Neural progenitor cell (in vitro differentiated cells): ENCODE measurements at regions not wholly inside any gene's neighbourhood (a gene's known extent, or its start where the extent isn't known, plus 50 kb on each side); places are given as distances from the start of the nearest gene placed in this dataset.

Source experiments
- DNase-seq: peaks from one replicate; pipeline ENCODE4 v3.0.0-alpha.2; 2016; ENCODE audit warnings: low spot score
- H2AFZ ChIP-seq: fragments of 200-600 bp; sonication (generic); replicated peaks from 2 replicates; pipeline ENCODE4 v1.6.1; 2016; ENCODE audit warnings: antibody characterized with exemption
- H3F3A ChIP-seq: fragments of 200-600 bp; sonication (generic); 2 replicates; pipeline ENCODE4 v1.6.1; 2016; ENCODE audit warnings: antibody characterized with exemption, low read depth
- H3K27ac ChIP-seq: fragments of 200-600 bp; sonication (generic); 2 replicates; pipeline ENCODE4 v1.5.1; 2016; ENCODE audit warnings: mild to moderate bottlenecking
- H3K27me3 ChIP-seq: fragments of 200-600 bp; sonication (generic); 2 replicates; pipeline ENCODE4 v1.6.1; 2016; ENCODE audit warnings: mild to moderate bottlenecking, moderate library complexity
- H3K36me3 ChIP-seq: fragments of 200-600 bp; sonication (generic); 2 replicates; pipeline ENCODE4 v1.5.1; 2016
- H3K4me1 ChIP-seq: fragments of 200-600 bp; sonication (generic); 2 replicates; pipeline ENCODE4 v1.6.1; 2016; ENCODE audit warnings: mixed run types
- H3K4me2 ChIP-seq: fragments of 200-600 bp; sonication (generic); 2 replicates; pipeline ENCODE4 v1.6.1; 2016
- H3K4me3 ChIP-seq: fragments of 200-600 bp; sonication (generic); 2 replicates; pipeline ENCODE4 v1.5.1; 2016
- H3K79me2 ChIP-seq: fragments of 200-600 bp; sonication (generic); 2 replicates; pipeline ENCODE4 v1.6.1; 2016; ENCODE audit warnings: low read depth
- H3K9ac ChIP-seq: fragments of 200-600 bp; sonication (generic); 2 replicates; pipeline ENCODE4 v1.6.1; 2016
- H3K9me3 ChIP-seq: fragments of 200-600 bp; sonication (generic); 2 replicates; pipeline ENCODE4 v1.5.1; 2016; ENCODE audit warnings: low read depth
- H4K20me1 ChIP-seq: fragments of 200-600 bp; sonication (generic); 2 replicates; pipeline ENCODE4 v1.6.1; 2016; ENCODE audit warnings: low read depth
- H3K27ac Mint-ChIP-seq: 3 replicates; pipeline ENCODE4 v1.8.0; 2021; ENCODE audit warnings: mixed read lengths
- H3K27me3 Mint-ChIP-seq: 2 replicates; pipeline ENCODE4 v1.8.0; 2022; ENCODE audit warnings: low read depth, mild to moderate bottlenecking, inconsistent platforms, moderate library complexity, mixed read lengths; ENCODE audit not compliant: insufficient read depth
- H3K36me3 Mint-ChIP-seq: 3 replicates; pipeline ENCODE4 v1.8.0; 2021; ENCODE audit warnings: mixed read lengths
- H3K4me1 Mint-ChIP-seq: 3 replicates; pipeline ENCODE4 v1.8.0; 2021; ENCODE audit warnings: mixed read lengths
- H3K4me3 Mint-ChIP-seq: 3 replicates; pipeline ENCODE4 v1.8.0; 2021; ENCODE audit warnings: mild to moderate bottlenecking, moderate library complexity, mixed read lengths
- H3K9me3 Mint-ChIP-seq: 3 replicates; pipeline ENCODE4 v1.8.0; 2020; ENCODE audit warnings: mixed read lengths
- EZH2 ChIP-seq: fragments of 200-600 bp; sonication (generic); IDR thresholded peaks from 2 replicates; pipeline ENCODE4 v1.6.1; 2017; ENCODE audit warnings: antibody characterized with exemption, mild to moderate bottlenecking, moderate library complexity
- EZH2phosphoT487 ChIP-seq: fragments of 200-600 bp; sonication (generic); IDR thresholded peaks from 2 replicates; pipeline ENCODE4 v1.6.1; 2017; ENCODE audit warnings: antibody characterized with exemption
- TF ChIP-seq, protein P1 (sequence below): fragments of 200-600 bp; sonication (generic); IDR thresholded peaks from 2 replicates; pipeline ENCODE4 v1.5.1; 2017; ENCODE audit warnings: antibody characterized with exemption, mild to moderate bottlenecking

DNA sequence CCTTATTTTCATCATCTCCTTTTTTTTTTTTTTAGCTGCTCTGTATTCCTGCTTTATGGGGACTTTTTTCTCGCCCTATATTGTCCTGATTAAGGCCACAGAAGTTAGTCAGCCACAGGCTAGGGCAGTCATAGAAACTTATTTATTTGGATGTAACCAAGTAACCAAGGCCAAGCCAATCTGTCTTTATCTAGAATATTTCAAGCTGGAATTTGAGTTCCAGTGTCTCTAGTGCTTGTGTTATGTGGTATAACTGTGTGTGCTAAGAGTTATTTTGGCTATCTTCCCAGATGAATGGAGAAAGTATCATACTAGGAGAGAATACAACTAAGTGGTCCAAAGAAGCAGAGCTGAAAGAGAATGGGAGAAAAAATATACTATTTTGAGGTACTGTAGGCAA lies 751.5 kb downstream of the CBLN4 start:
- no peaks in the 10 kb centered on the region for H3F3A ChIP-seq
- no peak for DNase-seq
- no peaks in the 10 kb centered on the region for H3K27me3 Mint-ChIP-seq
- H3K27me3 ChIP-seq, result no peaks in the 10 kb centered on the region
- no peaks in the 10 kb centered on the region for H3K4me1 Mint-ChIP-seq
- H3K27ac ChIP-seq, result no peak overlapping the region
- TF ChIP-seq, protein P1, sequence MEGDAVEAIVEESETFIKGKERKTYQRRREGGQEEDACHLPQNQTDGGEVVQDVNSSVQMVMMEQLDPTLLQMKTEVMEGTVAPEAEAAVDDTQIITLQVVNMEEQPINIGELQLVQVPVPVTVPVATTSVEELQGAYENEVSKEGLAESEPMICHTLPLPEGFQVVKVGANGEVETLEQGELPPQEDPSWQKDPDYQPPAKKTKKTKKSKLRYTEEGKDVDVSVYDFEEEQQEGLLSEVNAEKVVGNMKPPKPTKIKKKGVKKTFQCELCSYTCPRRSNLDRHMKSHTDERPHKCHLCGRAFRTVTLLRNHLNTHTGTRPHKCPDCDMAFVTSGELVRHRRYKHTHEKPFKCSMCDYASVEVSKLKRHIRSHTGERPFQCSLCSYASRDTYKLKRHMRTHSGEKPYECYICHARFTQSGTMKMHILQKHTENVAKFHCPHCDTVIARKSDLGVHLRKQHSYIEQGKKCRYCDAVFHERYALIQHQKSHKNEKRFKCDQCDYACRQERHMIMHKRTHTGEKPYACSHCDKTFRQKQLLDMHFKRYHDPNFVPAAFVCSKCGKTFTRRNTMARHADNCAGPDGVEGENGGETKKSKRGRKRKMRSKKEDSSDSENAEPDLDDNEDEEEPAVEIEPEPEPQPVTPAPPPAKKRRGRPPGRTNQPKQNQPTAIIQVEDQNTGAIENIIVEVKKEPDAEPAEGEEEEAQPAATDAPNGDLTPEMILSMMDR, result no peak
- TF ChIP-seq EZH2, result no peak
- no peak for TF ChIP-seq EZH2phosphoT487
- no peaks in the 10 kb centered on the region for H3K4me1 ChIP-seq
- no peak overlapping the region for H2AFZ ChIP-seq
- H3K4me2 ChIP-seq, result no peak overlapping the region
- H3K27ac Mint-ChIP-seq, result no peak overlapping the region
- H3K36me3 Mint-ChIP-seq, result no peaks in the 10 kb centered on the region
- H3K36me3 ChIP-seq, result no peaks in the 10 kb centered on the region
- no peaks in the 10 kb centered on the region for H3K9me3 ChIP-seq
- no peaks in the 10 kb centered on the region for H4K20me1 ChIP-seq
- H3K79me2 ChIP-seq, result no peaks in the 10 kb centered on the region
- H3K9me3 Mint-ChIP-seq, result peaks cover 3% of the 10 kb centered on the region
- H3K4me3 ChIP-seq, result no peak overlapping the region
- no peak overlapping the region for H3K4me3 Mint-ChIP-seq
- H3K9ac ChIP-seq, result no peak overlapping the region

DNA sequence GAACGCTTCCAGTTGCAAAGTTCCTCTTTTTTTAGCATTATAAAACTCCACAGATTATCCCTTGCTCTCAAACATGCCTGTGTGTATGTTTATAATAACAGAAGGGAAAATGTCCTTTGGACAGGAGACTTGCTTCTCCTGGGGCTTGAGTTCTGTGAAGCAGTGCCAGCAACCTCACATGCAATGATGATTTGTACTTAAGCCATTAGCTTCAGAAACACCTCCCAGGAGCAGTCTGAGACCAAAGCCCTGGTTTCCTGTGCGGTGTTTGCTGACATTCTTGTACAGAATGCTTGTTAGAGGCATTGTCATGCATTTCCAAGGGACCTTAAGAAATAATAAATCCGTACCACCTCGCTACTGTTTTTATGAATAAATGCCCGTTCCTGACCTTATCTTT lies 752.8 kb downstream of the CBLN4 start:
- Histone ChIP-seq H3K36me3 (no peaks in the 10 kb centered on the region), H4K20me1 (no peaks in the 10 kb centered on the region), H3K9me3 (no peaks in the 10 kb centered on the region), H3K4me3 (no peak overlapping the region), H3F3A (no peaks in the 10 kb centered on the region), H3K9ac (no peak overlapping the region), H3K27ac (no peak overlapping the region), H3K27me3 (no peaks in the 10 kb centered on the region), H3K4me1 (no peaks in the 10 kb centered on the region), H3K79me2 (no peaks in the 10 kb centered on the region), H2AFZ (no peak overlapping the region), H3K4me2 (no peak overlapping the region)
- Mint-ChIP-seq H3K27me3 (peaks cover under 1% of the 10 kb centered on the region), H3K4me3 (no peak overlapping the region), H3K9me3 (peaks cover 3% of the 10 kb centered on the region), H3K4me1 (no peaks in the 10 kb centered on the region), H3K36me3 (no peaks in the 10 kb centered on the region), H3K27ac (no peak overlapping the region)
- no peak for DNase-seq
- TF ChIP-seq EZH2phosphoT487 (no peak), EZH2 (no peak)
- TF ChIP-seq, protein P1, result no peak

DNA sequence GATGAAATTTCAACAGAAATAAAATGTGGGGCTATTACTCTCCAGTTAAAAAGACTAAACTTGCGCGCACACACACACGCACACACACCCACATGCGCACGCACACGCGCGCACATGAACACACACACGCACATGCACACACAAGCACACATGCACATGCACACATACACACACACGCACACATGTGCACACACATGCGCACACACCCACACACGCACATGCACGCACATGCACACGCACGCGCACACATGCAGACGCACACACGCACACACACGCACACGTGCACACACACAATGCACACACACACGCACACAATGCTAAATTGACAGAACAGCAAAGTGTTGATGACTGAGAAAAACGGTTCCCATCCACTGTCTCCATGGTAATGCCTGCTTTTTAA lies 754.1 kb downstream of the CBLN4 start:
- no peaks in the 10 kb centered on the region for H3K27me3 ChIP-seq
- no peak for TF ChIP-seq EZH2
- TF ChIP-seq, protein P1, result no peak
- no peak for TF ChIP-seq EZH2phosphoT487
- Mint-ChIP-seq H3K27me3 (peaks cover 2% of the 10 kb centered on the region), H3K4me3 (no peak overlapping the region), H3K9me3 (peaks cover 3% of the 10 kb centered on the region), H3K4me1 (no peaks in the 10 kb centered on the region), H3K27ac (no peak overlapping the region), H3K36me3 (no peaks in the 10 kb centered on the region)
- H3K9me3 ChIP-seq, result no peaks in the 10 kb centered on the region
- no peaks in the 10 kb centered on the region for H3F3A ChIP-seq
- H3K9ac ChIP-seq, result no peak overlapping the region
- no peak overlapping the region for H3K4me3 ChIP-seq
- DNase-seq, result no peak
- H3K4me1 ChIP-seq, result no peaks in the 10 kb centered on the region
- H3K27ac ChIP-seq, result no peak overlapping the region
- H3K36me3 ChIP-seq, result no peaks in the 10 kb centered on the region
- no peak overlapping the region for H2AFZ ChIP-seq
- no peaks in the 10 kb centered on the region for H3K79me2 ChIP-seq
- H4K20me1 ChIP-seq, result no peaks in the 10 kb centered on the region
- no peak overlapping the region for H3K4me2 ChIP-seq

DNA sequence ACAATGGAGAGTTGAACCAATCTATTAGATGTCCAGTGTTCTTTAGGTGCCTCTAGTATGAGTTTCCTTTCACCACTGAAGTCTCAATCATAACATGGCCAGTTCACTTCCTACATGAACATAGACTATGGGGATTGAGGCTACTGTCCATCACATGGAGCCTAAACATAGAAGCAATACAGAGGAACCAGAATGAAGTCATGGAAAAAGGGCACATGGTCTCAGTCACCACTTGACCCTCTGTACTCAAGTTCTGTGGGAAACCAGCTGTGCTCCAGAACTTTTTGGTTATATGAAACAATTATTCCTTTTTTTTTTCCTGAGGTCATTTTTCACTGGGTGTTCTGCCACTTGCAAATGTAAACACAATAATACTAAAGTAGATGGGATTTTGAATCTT lies 762.5 kb downstream of the CBLN4 start:
- H3K4me1 ChIP-seq, result no peaks in the 10 kb centered on the region
- H2AFZ ChIP-seq, result no peak overlapping the region
- H3F3A ChIP-seq, result no peaks in the 10 kb centered on the region
- no peaks in the 10 kb centered on the region for H3K36me3 Mint-ChIP-seq
- no peaks in the 10 kb centered on the region for H4K20me1 ChIP-seq
- no peak overlapping the region for H3K27ac ChIP-seq
- no peak overlapping the region for H3K4me3 Mint-ChIP-seq
- no peaks in the 10 kb centered on the region for H3K27me3 ChIP-seq
- no peaks in the 10 kb centered on the region for H3K36me3 ChIP-seq
- H3K27me3 Mint-ChIP-seq, result peaks cover 2% of the 10 kb centered on the region
- H3K9me3 Mint-ChIP-seq, result no peaks in the 10 kb centered on the region
- H3K9me3 ChIP-seq, result no peaks in the 10 kb centered on the region
- no peak overlapping the region for H3K4me3 ChIP-seq
- H3K79me2 ChIP-seq, result no peaks in the 10 kb centered on the region
- H3K27ac Mint-ChIP-seq, result no peak overlapping the region
- no peak overlapping the region for H3K4me2 ChIP-seq
- no peak overlapping the region for H3K9ac ChIP-seq
- TF ChIP-seq EZH2phosphoT487 (no peak), EZH2 (no peak)
- TF ChIP-seq, protein P1, result no peak
- DNase-seq, result no peak
- H3K4me1 Mint-ChIP-seq, result no peaks in the 10 kb centered on the region
